ENCODE measurements at regions not wholly inside any gene's neighbourhood (a gene's known extent, or its start where the extent isn't known, plus 50 kb on each side); places are given as distances from the start of the nearest gene placed in this dataset.

- TF ChIP-seq CTCF (IDR thresholded peaks at IDR 0.05; ENCODE audit: borderline replicate concordance, extremely low read depth, low read length, poor library complexity, severe bottlenecking) (no peak), EZH2 (IDR thresholded peaks at IDR 0.05; ENCODE audit: borderline replicate concordance, low read depth, low read length, severe bottlenecking) (no peak)
Observed at GRCh38 chr21:28639737-28640136, 352.9 kb downstream of the LTN1 start.
